Left kidney (tissue), 1 donor: ENCODE measurements at regions not wholly inside any gene's neighbourhood (a gene's known extent, or its start where the extent isn't known, plus 50 kb on each side); places are given as distances from the start of the nearest gene placed in this dataset.

Experiments
- DNase-seq: peaks from one replicate; pipeline ENCODE4 v3.0.0-alpha.2; 2013

- no peak for DNase-seq
Measured at GRCh38 chr1:182735343-182735742, 51.0 kb upstream of the RGS8 start.

DNA sequence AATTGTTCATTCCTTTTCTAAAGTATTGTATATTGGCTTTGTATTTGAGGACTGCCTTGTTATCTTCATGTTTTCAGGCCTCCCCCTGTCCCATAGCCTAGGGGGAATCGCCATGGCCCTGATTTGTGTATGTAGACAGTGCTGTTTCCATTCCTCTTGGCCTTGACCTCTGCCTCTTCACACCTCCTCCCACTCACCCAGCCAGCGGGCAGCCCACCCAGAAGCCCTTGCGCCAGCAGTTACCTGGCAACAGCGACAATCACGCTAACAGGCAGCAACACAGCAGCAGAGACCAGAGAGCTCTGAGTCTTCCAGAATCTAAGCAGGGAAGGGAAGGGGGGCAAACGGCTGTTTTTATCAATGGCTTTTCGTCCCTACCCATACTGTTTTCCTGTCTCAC lies 50.0 kb upstream of the NPL start:
- DNase-seq, result peak; percentile 72
